GM19397 (cell line): ENCODE measurements at regions not wholly inside any gene's neighbourhood (a gene's known extent, or its start where the extent isn't known, plus 50 kb on each side); places are given as distances from the start of the nearest gene placed in this dataset.

ENCODE experiments used
- ATAC-seq: cut with Tn5 transposase; IDR thresholded peaks from one replicate; pipeline ENCODE4 v1.9.1; 2021; ENCODE audit warnings: mild to moderate bottlenecking, moderate library complexity; ENCODE audit not compliant: unreplicated experiment

- ATAC-seq = no peak
Measured at GRCh38 chr1:224486801-224487583, 52.4 kb upstream of the WDR26 start.

GRCh38 chr1:224488806-224489499 is 54.4 kb upstream of the WDR26 start:
- ATAC-seq = no peak

- no peak for ATAC-seq
Measured at GRCh38 chr1:224489534-224490365, 55.2 kb upstream of the WDR26 start.

DNA sequence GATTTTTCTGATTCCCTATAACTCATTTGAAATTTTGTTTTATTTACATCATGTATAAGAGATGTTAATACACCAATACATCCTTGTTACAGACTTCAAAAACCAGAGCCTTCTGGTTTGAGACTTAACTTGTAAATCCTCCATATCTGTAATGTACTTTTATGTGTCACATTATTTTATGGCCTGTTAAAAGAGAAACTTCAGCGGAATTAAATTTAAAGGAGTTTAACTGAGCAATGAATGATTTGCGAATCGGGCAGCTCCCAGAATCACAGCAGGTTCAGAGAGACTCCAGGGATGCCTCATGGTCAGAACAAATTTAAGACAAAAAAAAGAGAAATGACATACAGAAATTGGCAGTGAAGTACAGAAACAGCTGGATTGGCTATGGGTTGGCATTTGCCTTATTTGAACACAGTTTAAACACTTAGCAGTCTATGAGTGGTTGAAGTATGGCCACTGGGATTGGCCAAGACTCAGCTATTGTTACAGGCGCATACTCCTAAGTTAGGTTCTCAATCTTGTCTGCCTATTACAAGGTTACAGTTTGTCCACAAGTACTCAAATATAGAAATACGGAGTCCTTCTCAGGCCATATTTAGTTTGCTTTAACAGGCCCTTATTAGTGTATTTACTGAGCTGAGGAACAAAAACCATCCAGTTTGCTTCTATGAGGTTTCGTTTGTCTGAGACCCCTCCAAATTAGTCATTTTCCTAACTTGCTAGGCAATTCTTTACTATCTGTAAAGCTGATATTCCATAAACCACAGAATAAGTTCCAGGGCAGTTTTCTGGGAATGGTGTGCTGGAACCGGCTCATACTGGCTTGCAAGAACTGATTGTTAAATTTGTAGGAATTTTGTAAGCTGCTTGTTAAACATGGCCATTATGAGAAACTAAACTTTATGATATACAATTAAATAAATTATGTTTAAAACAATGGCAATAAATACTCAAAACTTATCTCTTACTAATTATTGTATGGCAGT is 56.2 kb upstream of the WDR26 start:
- no peak for ATAC-seq

DNA sequence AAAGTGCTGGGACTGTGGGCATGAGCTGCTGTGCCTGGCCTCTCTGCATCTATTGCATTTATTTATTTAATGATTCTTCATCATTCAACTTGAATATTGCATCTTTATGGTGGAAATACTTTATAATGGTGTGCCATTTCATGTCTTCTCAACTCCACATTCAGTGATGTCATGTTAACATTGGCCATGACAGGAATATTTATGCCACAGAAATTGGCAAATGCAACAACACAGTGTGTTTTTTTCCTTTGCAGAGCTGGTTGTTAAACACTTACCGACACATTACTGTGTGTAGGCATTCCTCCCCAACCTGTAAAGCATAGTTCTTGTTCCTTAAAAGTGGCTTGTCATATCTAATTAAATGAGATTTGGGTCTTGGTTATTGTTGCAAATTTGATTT is 57.4 kb upstream of the WDR26 start:
- ATAC-seq = no peak

DNA sequence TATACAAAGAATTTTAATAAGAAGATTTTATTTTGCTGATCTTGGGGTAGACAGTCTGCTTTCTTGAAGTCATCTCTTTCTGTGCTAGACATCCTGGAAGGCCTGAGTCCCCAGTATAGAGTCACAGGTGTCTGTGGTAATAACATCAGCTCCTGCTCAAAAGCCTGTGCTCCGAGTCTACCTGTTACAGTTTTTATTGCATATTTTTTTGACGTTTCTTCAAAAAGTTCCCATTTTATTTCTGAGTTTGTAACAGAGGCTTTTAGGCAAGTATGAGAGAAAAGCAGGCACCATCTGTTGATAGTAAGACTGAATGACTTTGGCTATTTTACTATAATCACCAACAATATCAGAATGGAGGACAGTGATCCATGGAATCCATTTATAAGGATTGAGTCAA is 58.0 kb upstream of the WDR26 start:
- ATAC-seq = no peak

DNA sequence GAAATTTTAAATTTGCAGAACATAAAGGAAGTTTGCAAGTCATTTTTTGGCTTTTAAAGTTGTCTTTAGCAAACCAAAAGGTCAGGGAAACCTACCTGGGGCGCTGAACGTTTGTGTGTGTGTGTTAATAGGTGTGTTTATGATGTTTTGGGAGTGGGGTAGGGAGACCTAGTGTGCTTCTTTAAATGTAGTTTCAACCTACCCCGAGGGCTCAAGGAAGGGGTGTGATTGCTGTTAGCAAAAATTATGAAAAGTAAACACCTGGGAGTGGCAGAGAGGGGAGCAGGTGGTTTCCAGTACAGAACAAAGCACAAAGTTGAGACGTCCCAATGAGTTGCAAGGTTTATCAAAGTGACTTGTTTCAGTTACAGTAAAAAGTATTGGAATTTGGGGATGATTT is 58.7 kb upstream of the WDR26 start:
- no peak for ATAC-seq

- ATAC-seq = no peak
Measured at GRCh38 chr1:224494343-224494742, 59.7 kb upstream of the WDR26 start.

DNA sequence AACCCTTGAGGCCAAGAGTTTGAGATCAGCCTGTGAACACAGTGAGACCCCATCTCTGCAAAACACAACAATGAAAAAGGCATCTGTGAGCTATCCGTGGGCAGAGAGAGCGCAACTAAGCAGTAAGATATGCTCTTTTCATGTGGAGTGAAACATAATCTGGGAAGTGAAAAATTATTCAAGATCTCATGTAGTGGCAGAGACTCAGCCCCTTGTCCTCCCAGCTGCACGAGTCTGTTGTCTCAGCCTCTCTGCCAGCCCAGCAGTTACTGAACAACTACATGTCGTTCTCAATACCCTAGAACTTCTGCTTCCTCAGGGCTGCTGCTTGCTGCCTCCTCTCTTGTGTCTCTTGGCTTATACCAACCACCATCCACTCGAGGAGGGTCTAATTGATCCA is 61.3 kb upstream of the WDR26 start:
- ATAC-seq = no peak

DNA sequence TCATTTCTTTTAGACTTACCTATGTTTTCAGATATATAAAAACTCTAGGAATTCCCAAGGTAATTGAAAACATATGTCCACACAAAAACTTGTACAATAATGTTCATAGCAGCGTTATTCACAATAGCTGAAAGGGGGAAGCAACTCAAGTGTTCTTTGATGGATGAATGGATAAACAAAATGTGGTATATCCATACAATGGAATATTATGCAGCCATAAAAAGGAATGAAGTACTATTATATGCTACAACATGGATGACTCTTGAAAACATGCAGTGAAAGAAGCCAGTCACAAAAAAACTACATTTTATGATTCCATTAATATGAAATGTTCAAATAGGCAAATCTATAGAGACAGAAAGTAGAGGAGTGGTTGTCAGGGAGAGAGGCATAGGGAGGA is 62.2 kb upstream of the WDR26 start:
- no peak for ATAC-seq

DNA sequence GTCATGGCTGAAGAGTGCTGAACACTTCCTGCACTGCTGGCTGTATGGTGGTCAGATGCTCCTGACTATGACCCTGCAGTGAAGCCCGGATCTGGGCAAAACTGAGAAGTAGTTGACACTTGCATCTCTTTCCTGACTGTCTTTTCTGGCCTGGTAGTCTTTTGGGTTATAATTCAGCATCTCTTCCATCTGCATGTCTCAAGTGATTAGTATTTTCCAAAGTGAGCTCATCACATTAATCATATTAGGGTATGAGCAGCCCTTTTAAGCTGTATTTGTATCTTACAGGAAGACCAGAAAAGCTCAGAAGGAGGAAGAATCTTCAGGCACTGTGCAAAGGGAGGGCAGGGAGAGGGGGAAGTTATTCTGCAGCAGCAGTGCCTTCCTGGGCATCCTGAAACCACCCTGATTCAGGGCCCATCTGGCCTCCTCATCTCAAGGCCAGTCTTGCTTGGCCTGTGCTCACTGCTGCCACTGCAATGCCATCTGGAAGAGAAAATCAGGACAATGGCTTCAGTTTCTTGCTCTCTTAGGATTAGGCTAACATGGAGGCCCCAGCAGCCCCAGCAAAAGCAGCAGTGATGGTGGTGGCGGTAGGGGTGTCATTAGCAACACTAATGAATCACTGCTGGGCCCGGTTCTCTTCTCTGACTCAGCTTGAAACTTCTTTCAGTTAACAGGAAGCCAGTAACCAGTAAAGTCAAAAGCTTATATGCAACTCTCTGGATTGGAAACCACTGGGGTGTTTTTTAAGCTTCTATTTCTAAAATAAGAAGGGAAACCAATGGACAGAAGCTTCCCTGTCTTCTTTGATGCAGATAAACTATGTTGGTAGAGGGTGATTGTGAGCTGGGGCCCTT is 63.3 kb upstream of the WDR26 start:
- peak; percentile 95 for ATAC-seq

DNA sequence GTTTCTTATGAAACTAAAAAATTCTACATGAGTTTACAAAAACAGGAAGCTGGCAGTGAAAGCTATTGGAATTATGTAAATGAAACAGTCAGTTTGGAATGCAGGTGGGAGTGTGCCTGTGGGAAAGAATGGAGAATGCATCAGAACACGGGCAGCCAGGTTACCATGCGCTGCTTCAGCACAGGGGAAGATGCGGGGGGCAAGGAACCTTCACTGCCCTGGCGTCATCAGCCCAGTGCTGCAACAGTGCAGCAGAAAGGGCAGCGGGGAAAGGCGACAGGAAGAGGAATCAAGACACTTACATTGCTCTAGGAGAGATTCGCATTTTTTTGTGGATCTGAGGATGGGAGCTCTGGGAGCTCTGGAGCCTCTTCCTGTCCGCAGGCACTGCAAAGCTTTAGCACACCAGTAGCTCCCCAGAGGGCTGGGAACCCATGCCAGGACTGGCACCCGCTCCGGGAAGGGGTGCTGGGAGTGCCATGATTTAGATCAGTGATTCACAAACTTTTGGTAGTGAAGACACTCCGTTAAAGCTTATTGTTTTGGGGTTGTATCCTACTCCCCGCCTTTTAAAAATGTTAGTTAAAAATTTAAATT is 64.1 kb upstream of the WDR26 start:
- ATAC-seq = no peak

DNA sequence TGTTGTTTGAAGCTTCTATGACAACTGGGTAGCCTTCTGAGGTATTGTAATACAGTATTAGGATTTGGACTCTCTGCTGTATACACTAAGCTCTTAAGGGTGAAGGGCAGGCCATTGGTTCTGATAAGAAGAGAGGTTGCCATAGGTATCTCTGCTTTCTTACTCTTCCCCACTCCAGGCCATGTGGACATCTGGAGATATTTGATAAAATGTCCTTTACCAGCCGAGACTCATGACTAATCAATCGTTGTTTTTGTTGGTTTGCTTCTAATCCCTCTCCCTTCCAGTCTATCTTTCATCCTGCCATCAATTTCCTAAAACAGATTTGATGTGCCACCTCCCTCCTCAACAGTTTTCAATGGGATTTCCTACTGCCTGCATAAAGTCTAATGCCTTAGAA is 64.6 kb upstream of the WDR26 start:
- no peak for ATAC-seq

DNA sequence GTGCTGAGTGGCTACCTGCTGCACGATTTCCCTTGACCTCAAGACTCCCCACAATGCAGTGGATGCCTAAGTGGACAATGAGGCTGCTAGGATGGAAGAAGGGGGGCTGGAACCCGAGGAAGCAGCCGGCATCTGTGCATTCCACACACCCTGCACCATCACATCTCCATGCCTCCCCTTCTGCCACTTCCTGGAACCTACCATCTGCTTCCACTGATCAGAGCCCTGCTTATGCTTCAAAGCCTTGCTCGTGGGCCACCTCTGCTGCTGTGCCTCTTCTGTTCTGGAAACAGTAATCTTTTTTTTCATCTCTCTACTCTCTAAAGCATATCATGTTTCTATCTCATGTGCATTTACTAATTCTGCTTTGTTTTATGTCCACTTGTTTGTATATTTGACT is 66.2 kb upstream of the WDR26 start:
- no peak for ATAC-seq

DNA sequence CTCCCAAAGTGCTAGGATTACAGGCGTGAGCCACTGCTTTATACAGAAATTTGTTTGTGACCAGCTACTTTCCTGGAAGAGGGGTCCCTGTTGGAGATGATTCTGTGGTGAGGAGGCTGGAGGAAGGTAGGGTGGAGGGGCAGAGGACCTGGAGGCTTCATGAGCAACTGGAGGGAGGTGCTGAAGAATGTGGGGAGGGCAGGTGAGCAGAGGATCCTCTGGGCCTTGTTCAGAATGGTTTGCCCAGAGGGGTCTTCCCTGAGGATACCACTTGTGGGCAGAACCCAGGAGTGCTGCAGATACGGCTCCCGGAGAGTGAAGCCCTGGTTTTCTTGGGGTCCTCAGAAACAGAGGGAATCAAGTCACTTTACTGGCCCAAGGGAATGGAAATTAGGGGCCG is 67.2 kb upstream of the WDR26 start:
- ATAC-seq = no peak

GRCh38 chr1:224502459-224503160 is 68.0 kb upstream of the WDR26 start:
- ATAC-seq = no peak

DNA sequence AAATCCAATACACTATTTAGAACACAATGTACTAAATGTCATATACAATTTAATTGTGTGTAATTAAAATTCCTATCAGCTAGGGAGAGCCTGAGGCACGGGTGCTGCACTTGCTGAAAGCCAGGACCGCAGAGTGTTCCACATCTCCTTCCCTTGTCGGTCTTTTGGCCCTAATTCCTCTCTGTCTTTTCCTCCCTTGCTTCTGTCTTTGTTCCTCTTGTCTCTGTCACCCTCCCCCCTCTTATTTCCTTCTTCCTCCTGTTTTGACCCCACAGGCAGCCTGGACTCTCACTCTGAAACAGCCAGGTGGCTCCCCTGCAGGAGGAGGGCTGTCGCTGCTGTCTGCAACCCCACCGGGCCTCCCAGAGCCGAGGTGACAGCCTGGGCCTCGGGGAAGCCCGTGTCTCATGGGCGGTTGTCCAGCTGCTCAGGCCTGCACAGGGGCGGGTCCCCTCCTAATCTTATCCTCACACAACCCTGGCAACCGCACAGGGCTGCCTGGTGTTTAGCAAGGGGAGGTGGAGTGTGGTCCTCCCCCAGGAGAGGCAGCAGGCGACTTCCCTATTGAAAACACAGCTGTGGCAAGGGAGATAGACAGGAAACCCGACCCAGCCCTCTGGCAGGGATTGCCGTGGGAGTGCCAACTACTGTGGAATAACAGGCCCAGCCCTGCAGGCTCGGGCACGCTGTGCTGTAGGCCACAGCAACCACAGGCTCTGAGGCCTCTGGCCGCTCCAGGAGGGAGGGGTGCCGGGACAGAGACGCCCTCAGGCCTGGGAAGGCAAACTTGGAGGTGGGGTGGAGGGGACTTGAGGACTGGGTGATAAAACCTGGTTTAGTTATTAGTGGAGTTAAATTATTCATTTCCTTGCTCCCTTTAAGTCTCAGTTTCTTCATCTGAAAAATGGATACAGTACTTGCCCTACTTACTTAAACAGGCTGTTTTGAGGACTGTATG is 68.8 kb upstream of the WDR26 start:
- peak; percentile 95 for ATAC-seq
